Loucy (cell line): ENCODE measurements at regions not wholly inside any gene's neighbourhood (a gene's known extent, or its start where the extent isn't known, plus 50 kb on each side); places are given as distances from the start of the nearest gene placed in this dataset.

Experiments
- H2AFZ ChIP-seq: fragments of 200-600 bp; sonication (generic); 2 replicates; pipeline ENCODE4 v1.6.0; 2016; ENCODE audit warnings: antibody characterized with exemption, mild to moderate bottlenecking, low read length, moderate library complexity
- H3F3A ChIP-seq: fragments of 200-600 bp; 2 replicates; pipeline ENCODE4 v1.6.0; 2016; ENCODE audit warnings: antibody characterized with exemption, low read depth, mild to moderate bottlenecking
- H3K27me3 ChIP-seq: fragments of 200-600 bp; sonication (generic); 2 replicates; pipeline ENCODE4 v1.6.1; 2014; ENCODE audit warnings: low read length, mild to moderate bottlenecking; ENCODE audit not compliant: insufficient read depth, poor library complexity, severe bottlenecking
- H3K36me3 ChIP-seq: fragments of 200-600 bp; sonication (generic); 2 replicates; pipeline ENCODE4 v1.6.1; 2016; ENCODE audit warnings: low read length; ENCODE audit not compliant: insufficient read depth
- H3K4me1 ChIP-seq: fragments of 200-600 bp; sonication (generic); 2 replicates; pipeline ENCODE4 v1.5.1; 2014; ENCODE audit warnings: low read length, mild to moderate bottlenecking; ENCODE audit not compliant: insufficient read depth, poor library complexity, severe bottlenecking
- H3K4me2 ChIP-seq: fragments of 200-600 bp; sonication (generic); 2 replicates; pipeline ENCODE4 v1.6.0; 2014; ENCODE audit warnings: antibody characterized with exemption, low read length, low read depth, mild to moderate bottlenecking; ENCODE audit not compliant: poor library complexity, severe bottlenecking
- H3K4me3 ChIP-seq: fragments of 200-600 bp; sonication (generic); 2 replicates; pipeline ENCODE4 v1.5.1; 2014; ENCODE audit warnings: low read length, mild to moderate bottlenecking, mixed read lengths; ENCODE audit not compliant: poor library complexity, severe bottlenecking
- H3K79me2 ChIP-seq: fragments of 200-600 bp; sonication (generic); 2 replicates; pipeline ENCODE4 v1.6.1; 2014; ENCODE audit warnings: low read length; ENCODE audit not compliant: insufficient read depth
- H3K9ac ChIP-seq: fragments of 200-600 bp; sonication (generic); 2 replicates; pipeline ENCODE4 v1.6.0; 2014; ENCODE audit warnings: mild to moderate bottlenecking, low read depth, low read length, moderate library complexity; ENCODE audit not compliant: poor library complexity, severe bottlenecking
- H3K9me2 ChIP-seq: fragments of 200-600 bp; sonication (generic); replicated peaks from 2 replicates; pipeline ENCODE4 v1.6.1; 2016; ENCODE audit warnings: low read depth, low read length, mixed read lengths
- H3K9me3 ChIP-seq: fragments of 200-600 bp; sonication (generic); 2 replicates; pipeline ENCODE4 v1.6.1; 2014; ENCODE audit warnings: mild to moderate bottlenecking, antibody characterized with exemption, low read length, low read depth; ENCODE audit not compliant: insufficient read depth
- H4K20me1 ChIP-seq: fragments of 200-600 bp; sonication (generic); 2 replicates; pipeline ENCODE4 v1.6.0; 2014; ENCODE audit warnings: antibody characterized with exemption, low read length, mild to moderate bottlenecking; ENCODE audit not compliant: insufficient read depth, poor library complexity, severe bottlenecking
- EZH2phosphoT487 ChIP-seq: fragments of 200-600 bp; IDR thresholded peaks from 2 replicates; pipeline ENCODE4 v1.6.1; 2018; ENCODE audit warnings: antibody characterized with exemption, mild to moderate bottlenecking, moderate library complexity, borderline replicate concordance
- TF ChIP-seq, protein P1 (sequence below): fragments of 200-600 bp; sonication (generic); conservative IDR thresholded peaks from 2 replicates; pipeline ENCODE4 v1.5.1; 2014; ENCODE audit warnings: mild to moderate bottlenecking, antibody characterized with exemption, low read length

GRCh38 chr2:64832936-64833335, 156.3 kb upstream of the SLC1A4 start:
- H3K4me1 ChIP-seq = peaks cover 2% of the 10 kb centered on the region
- H3F3A ChIP-seq = no peaks in the 10 kb centered on the region
- no peak overlapping the region for H3K4me2 ChIP-seq
- H4K20me1 ChIP-seq = no peaks in the 10 kb centered on the region
- no peaks in the 10 kb centered on the region for H3K27me3 ChIP-seq
- no peak overlapping the region for H3K9ac ChIP-seq
- no peaks in the 10 kb centered on the region for H3K9me2 ChIP-seq
- H3K36me3 ChIP-seq = no peaks in the 10 kb centered on the region
- no peak overlapping the region for H3K4me3 ChIP-seq
- no peaks in the 10 kb centered on the region for H3K79me2 ChIP-seq
- TF ChIP-seq EZH2phosphoT487 = no peak
- TF ChIP-seq, protein P1, sequence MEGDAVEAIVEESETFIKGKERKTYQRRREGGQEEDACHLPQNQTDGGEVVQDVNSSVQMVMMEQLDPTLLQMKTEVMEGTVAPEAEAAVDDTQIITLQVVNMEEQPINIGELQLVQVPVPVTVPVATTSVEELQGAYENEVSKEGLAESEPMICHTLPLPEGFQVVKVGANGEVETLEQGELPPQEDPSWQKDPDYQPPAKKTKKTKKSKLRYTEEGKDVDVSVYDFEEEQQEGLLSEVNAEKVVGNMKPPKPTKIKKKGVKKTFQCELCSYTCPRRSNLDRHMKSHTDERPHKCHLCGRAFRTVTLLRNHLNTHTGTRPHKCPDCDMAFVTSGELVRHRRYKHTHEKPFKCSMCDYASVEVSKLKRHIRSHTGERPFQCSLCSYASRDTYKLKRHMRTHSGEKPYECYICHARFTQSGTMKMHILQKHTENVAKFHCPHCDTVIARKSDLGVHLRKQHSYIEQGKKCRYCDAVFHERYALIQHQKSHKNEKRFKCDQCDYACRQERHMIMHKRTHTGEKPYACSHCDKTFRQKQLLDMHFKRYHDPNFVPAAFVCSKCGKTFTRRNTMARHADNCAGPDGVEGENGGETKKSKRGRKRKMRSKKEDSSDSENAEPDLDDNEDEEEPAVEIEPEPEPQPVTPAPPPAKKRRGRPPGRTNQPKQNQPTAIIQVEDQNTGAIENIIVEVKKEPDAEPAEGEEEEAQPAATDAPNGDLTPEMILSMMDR = no peak
- H3K9me3 ChIP-seq = no peaks in the 10 kb centered on the region
- no peak overlapping the region for H2AFZ ChIP-seq

GRCh38 chr2:64836566-64836965, 152.6 kb upstream of the SLC1A4 start:
- Histone ChIP-seq H3K27me3 (no peaks in the 10 kb centered on the region), H3K79me2 (no peaks in the 10 kb centered on the region), H4K20me1 (no peaks in the 10 kb centered on the region), H3K9ac (no peak overlapping the region), H3K9me3 (no peaks in the 10 kb centered on the region), H3K9me2 (no peaks in the 10 kb centered on the region), H3K4me3 (no peak overlapping the region), H3K36me3 (no peaks in the 10 kb centered on the region), H3F3A (no peaks in the 10 kb centered on the region), H3K4me1 (peaks cover 11% of the 10 kb centered on the region), H3K4me2 (no peak overlapping the region), H2AFZ (no peak overlapping the region)
- TF ChIP-seq, protein P1 = no peak
- no peak for TF ChIP-seq EZH2phosphoT487

- TF ChIP-seq EZH2phosphoT487 = no peak
- TF ChIP-seq, protein P1 = no peak
- H3F3A ChIP-seq = no peaks in the 10 kb centered on the region
Observed at GRCh38 chr2:64837116-64837731, 152.0 kb upstream of the SLC1A4 start.

More at GRCh38 chr2:64837116-64837731, 152.0 kb upstream of the SLC1A4 start:
- Histone ChIP-seq H3K79me2 (no peaks in the 10 kb centered on the region), H3K4me3 (no peak overlapping the region), H3K9me2 (no peaks in the 10 kb centered on the region), H3K9me3 (no peaks in the 10 kb centered on the region), H3K9ac (no peak overlapping the region), H3K4me2 (no peak overlapping the region), H3K27me3 (no peaks in the 10 kb centered on the region), H3K36me3 (no peaks in the 10 kb centered on the region), H3K4me1 (peaks cover 9% of the 10 kb centered on the region), H4K20me1 (no peaks in the 10 kb centered on the region), H2AFZ (no peak overlapping the region)
